ENCODE measurements at regions not wholly inside any gene's neighbourhood (a gene's known extent, or its start where the extent isn't known, plus 50 kb on each side); places are given as distances from the start of the nearest gene placed in this dataset.

GRCh38 chr15:99909592-99910295 is 176.5 kb upstream of the LYSMD4 start:
- H3K9me3 Mint-ChIP-seq, result no peaks in the 10 kb centered on the region
- H3K27ac Mint-ChIP-seq, result no peak overlapping the region
- peaks cover 2% of the 10 kb centered on the region for H3K36me3 Mint-ChIP-seq
- TF ChIP-seq CTCF (IDR thresholded peaks at IDR 0.05; ENCODE audit: unreplicated experiment), result no peak
- no peaks in the 10 kb centered on the region for H3K27me3 Mint-ChIP-seq (ENCODE audit: low read depth)
- DNase-seq (ENCODE audit: low spot score in 2 of 2, unreplicated experiment in 2 of 2), result no peak
- peaks cover 21% of the 10 kb centered on the region for H3K4me1 Mint-ChIP-seq
- H3K4me3 Mint-ChIP-seq, result no peak overlapping the region

GRCh38 chr15:99907698-99908097 is 174.5 kb upstream of the LYSMD4 start:
- no peaks in the 10 kb centered on the region for H3K9me3 Mint-ChIP-seq
- no peak for DNase-seq (ENCODE audit: low spot score in 2 of 2, unreplicated experiment in 2 of 2)
- H3K4me1 Mint-ChIP-seq, result peaks cover 17% of the 10 kb centered on the region
- no peak for TF ChIP-seq CTCF (IDR thresholded peaks at IDR 0.05; ENCODE audit: unreplicated experiment)
- no peak overlapping the region for H3K27ac Mint-ChIP-seq
- no peak overlapping the region for H3K4me3 Mint-ChIP-seq
- H3K27me3 Mint-ChIP-seq (ENCODE audit: low read depth), result no peaks in the 10 kb centered on the region
- H3K36me3 Mint-ChIP-seq, result peaks cover 2% of the 10 kb centered on the region

DNA sequence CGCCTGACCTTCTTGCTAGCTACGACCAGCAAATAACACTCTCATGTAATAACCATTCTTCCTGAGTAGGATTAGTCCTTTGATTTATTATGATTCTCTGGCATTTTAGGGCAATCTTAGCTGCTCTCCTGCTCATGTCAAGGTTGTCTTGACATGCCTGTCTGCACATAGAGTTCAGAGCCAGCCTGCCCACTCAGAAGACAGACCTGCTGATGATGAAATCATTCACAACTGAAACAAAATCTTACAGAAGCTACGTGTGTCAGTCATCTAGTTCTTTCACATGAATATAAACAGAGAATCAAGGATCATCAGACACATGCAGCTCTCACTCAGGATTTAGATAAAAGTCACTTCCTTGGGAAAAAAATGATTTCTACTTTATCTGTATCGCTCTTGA is 173.6 kb upstream of the LYSMD4 start:
- Mint-ChIP-seq H3K4me3 (no peak overlapping the region), H3K9me3 (no peaks in the 10 kb centered on the region), H3K27ac (no peak overlapping the region), H3K27me3 (ENCODE audit: low read depth) (no peaks in the 10 kb centered on the region), H3K36me3 (peaks cover 2% of the 10 kb centered on the region), H3K4me1 (peaks cover 14% of the 10 kb centered on the region)
- DNase-seq (ENCODE audit: low spot score in 2 of 2, unreplicated experiment in 2 of 2), result no peak
- no peak for TF ChIP-seq CTCF (IDR thresholded peaks at IDR 0.05; ENCODE audit: unreplicated experiment)

DNA sequence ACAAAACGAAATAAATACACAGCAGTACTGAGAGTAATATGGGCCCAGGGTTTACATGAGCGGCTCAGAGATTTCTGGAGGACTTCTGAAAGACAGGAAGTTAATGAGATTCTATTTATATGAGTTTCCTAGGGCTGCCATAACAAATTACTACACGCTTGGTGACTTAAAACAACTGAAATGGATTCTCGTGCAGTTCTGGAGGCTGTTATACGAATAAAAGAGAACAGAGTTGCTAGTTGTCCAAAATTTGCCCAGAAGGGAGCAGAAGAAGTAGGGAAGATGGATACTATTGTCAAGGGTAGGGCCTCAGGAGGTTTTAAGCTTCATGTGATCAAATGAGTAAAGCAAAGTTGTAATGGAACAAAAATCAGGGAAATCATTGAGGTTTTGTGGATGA is 173.1 kb upstream of the LYSMD4 start:
- Mint-ChIP-seq H3K4me1 (peaks cover 13% of the 10 kb centered on the region), H3K27me3 (ENCODE audit: low read depth) (no peaks in the 10 kb centered on the region), H3K4me3 (no peak overlapping the region), H3K27ac (no peak overlapping the region), H3K36me3 (peaks cover 2% of the 10 kb centered on the region), H3K9me3 (no peaks in the 10 kb centered on the region)
- no peak for DNase-seq (ENCODE audit: low spot score in 2 of 2, unreplicated experiment in 2 of 2)
- no peak for TF ChIP-seq CTCF (IDR thresholded peaks at IDR 0.05; ENCODE audit: unreplicated experiment)

GRCh38 chr15:99902248-99902928 is 169.2 kb upstream of the LYSMD4 start:
- Mint-ChIP-seq H3K9me3 (peaks cover 16% of the 10 kb centered on the region), H3K27ac (no peak overlapping the region), H3K4me1 (peaks cover 11% of the 10 kb centered on the region), H3K36me3 (peaks cover 3% of the 10 kb centered on the region), H3K4me3 (no peak overlapping the region), H3K27me3 (ENCODE audit: low read depth) (no peaks in the 10 kb centered on the region)
- no peak for DNase-seq (ENCODE audit: low spot score in 2 of 2, unreplicated experiment in 2 of 2)
- no peak for TF ChIP-seq CTCF (IDR thresholded peaks at IDR 0.05; ENCODE audit: unreplicated experiment)
